AG10803 (cell line): ENCODE measurements at regions not wholly inside any gene's neighbourhood (a gene's known extent, or its start where the extent isn't known, plus 50 kb on each side); places are given as distances from the start of the nearest gene placed in this dataset.

Experiments used
- DNase-seq: peaks from one replicate; pipeline ENCODE4 v3.0.0; 2010; ENCODE audit warnings: low read depth
- H3K4me3 ChIP-seq: 2 replicates; pipeline ENCODE4 v1.5.1; 2011; ENCODE audit warnings: mild to moderate bottlenecking, low read length, control low read depth
- TF ChIP-seq, protein P1 (sequence below): conservative IDR thresholded peaks from 2 replicates; pipeline ENCODE4 v1.5.1; 2011; ENCODE audit warnings: mild to moderate bottlenecking, low read length, control low read depth, inconsistent platforms

DNA sequence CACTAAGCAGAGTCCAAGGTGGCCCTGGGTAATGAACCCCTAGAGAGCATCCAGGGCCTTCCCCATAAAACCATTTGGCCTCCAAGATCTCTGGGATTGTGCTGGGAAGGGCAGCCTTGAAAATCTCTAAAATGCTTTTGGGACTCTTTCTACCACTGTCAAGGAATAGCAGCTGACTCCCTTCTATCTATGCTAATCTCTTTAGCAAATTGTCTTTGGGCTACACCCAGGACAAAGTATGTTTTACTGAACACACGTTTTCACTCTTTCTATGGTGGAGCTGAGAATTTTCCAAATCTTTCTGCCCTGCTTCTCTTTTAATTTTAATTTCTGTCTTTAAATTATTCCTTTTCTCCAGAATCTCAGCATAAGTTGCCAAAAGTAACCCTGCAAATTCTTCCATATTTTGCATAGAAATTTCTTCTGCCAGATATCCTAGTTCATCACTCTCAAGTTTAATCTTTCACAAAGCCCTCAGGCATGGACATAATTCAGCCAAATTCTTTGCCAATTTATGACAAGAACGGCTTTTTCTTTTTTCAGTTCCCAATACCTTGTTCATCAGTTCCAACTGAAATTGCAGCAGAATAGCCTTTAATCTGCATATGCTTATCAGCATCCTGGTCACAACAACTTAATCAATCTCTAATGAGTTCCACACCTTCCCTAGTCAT lies 687.0 kb upstream of the ADGRL4 start:
- H3K4me3 ChIP-seq: no peak overlapping the region
- TF ChIP-seq, protein P1, sequence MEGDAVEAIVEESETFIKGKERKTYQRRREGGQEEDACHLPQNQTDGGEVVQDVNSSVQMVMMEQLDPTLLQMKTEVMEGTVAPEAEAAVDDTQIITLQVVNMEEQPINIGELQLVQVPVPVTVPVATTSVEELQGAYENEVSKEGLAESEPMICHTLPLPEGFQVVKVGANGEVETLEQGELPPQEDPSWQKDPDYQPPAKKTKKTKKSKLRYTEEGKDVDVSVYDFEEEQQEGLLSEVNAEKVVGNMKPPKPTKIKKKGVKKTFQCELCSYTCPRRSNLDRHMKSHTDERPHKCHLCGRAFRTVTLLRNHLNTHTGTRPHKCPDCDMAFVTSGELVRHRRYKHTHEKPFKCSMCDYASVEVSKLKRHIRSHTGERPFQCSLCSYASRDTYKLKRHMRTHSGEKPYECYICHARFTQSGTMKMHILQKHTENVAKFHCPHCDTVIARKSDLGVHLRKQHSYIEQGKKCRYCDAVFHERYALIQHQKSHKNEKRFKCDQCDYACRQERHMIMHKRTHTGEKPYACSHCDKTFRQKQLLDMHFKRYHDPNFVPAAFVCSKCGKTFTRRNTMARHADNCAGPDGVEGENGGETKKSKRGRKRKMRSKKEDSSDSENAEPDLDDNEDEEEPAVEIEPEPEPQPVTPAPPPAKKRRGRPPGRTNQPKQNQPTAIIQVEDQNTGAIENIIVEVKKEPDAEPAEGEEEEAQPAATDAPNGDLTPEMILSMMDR: no peak
- no peak for DNase-seq

DNA sequence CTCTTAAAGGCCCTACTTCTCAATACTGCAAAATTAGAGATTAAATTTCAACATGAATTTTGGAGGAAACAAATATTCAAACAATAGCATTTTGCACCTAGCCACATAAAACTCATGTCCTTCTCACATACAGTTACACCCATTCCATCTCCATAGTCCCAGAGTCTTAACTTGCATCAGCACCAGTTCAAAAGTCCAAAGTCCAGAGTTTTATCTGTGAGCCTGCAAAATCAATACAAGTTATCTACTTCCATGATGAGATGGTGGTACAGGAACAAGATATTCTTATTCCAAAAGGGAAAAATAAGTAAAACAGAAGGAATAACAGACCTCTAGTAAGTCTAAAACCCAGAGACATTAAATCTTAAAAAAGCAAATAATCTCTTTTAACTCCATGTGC lies 686.0 kb upstream of the ADGRL4 start:
- H3K4me3 ChIP-seq: no peak overlapping the region
- TF ChIP-seq, protein P1: no peak
- no peak for DNase-seq

DNA sequence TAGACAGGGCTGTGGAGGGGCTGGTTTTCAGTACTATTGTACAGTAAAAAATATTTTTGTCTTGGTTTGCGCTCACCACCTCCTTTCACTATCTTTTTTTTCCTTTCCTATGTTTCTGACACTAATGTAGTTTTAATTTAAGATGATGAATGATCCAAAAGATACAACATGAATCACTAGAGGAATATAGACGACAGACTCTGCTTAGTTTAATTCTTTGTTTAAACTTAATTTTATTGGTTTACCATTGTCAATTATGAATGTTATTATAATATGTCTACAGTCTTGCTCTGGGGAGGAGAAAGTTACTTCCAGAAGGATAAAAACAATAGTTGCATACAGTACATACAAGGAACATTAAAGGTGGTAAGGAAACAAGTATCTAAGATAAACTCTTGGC lies 682.4 kb upstream of the ADGRL4 start:
- DNase-seq: no peak
- no peak overlapping the region for H3K4me3 ChIP-seq
- TF ChIP-seq, protein P1: no peak

DNA sequence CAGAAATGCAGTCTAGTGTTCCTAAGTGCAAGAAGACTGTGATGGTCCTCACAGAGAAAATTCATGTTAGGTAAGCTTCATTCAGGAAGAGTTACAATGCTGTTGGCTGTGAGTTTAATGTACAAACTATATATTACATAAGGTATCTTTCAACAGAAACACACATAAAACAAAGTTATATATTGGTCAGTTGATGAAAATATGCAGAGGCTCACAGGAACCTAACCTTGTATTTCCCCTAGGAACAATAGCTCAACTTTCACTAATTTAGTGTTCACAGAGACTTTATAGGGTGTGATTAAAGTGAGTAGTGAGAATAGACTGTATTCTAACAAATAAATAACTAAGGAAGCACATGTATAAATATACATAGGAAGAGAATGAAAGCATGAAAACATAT lies 676.9 kb upstream of the ADGRL4 start:
- H3K4me3 ChIP-seq: no peak overlapping the region
- TF ChIP-seq, protein P1: no peak
- DNase-seq: no peak

DNA sequence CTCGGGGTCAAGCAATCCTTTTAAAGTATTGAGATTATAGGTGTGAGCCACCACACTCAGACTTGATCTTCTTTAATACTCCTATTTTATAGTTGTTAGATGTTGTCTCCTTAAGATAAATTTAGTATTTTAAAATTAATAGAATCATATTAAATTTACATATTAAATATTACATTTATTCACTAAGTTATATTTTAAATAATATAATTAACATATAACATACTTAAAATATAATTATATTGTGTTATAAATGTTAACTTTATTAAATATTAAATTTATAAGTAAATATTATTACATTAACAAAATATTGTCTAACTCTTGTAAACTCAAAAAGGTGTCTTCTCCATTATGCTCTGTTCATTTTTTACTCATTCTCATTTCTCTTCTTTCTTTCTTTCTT lies 675.9 kb upstream of the ADGRL4 start:
- TF ChIP-seq, protein P1: no peak
- no peak overlapping the region for H3K4me3 ChIP-seq
- DNase-seq: no peak

DNA sequence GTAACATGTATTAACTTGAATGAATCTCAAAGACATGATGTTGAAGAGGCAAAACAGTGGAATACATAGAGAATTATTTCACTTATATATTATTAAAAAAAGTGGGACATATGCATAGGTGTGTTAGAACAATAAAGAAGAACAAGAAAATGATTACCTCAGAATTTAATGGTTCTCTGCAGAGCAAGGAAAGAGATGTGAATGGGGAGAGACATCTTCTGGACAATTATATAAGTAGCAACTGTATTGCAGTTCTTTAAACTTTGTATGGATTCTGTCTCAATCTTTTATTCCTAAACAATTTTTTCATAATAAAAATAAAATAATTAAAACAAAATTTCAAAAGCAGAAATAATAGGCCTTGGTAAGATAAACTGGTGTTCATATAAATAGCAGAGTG lies 674.9 kb upstream of the ADGRL4 start:
- no peak for DNase-seq
- no peak overlapping the region for H3K4me3 ChIP-seq
- TF ChIP-seq, protein P1: no peak

DNA sequence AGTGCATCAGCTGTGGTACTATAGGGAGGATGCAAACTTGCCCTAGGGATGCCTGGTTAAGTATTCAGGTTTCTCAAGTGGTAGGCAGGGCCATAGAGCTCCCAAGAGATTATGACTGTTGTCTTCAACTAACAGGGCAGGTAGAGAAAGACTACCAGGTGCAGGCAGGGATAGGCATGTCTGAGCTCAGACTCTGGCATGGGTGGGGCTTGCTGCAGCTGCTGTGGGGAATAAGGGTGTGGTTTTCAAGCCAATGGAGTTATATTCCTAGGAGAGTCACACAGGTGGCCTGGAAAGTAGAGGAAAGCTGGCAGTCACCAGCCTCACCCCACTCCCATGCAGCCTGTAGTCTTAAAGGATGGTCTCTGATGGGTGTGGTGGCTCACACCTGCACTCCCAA lies 673.4 kb upstream of the ADGRL4 start:
- no peak overlapping the region for H3K4me3 ChIP-seq
- TF ChIP-seq, protein P1: no peak
- DNase-seq: no peak
